H1 (cell line): ENCODE measurements at regions not wholly inside any gene's neighbourhood (a gene's known extent, or its start where the extent isn't known, plus 50 kb on each side); places are given as distances from the start of the nearest gene placed in this dataset.

ENCODE experiments used
- CTCF ChIA-PET: fragments of 300-600 bp; sonication (Branson Sonifier 250); formaldehyde crosslinking; loops from one replicate; lab custom pipeline; 2021; ENCODE audit not compliant: partially characterized antibody; lab: Charles Lee
- POLR2A ChIA-PET: fragments of 300-600 bp; sonication (Branson Sonifier 250); formaldehyde crosslinking; loops from one replicate; lab custom pipeline; 2021; ENCODE audit warnings: inconsistent platforms; ENCODE audit not compliant: partially characterized antibody; lab: Charles Lee
- DNase-seq, 2 experiments: peaks; one replicate each; pipeline versions ENCODE4 v3.0.0 to v3.0.0-alpha.2; 2010 to 2022; ENCODE audit warnings: low spot score in 2 of 2, low read depth in 1 of 2, mixed read lengths in 1 of 2
- FAIRE-seq: peaks from 2 replicates; lab custom pipeline; 2011; peaks lifted over from hg19 to GRCh38; lab: Jason Lieb, UNC
- H2AFZ ChIP-seq: 2 replicates; pipeline ENCODE4 v1.8.1; 2012; ENCODE audit warnings: low read length, inconsistent platforms
- H2AK5ac ChIP-seq: 2 replicates; pipeline ENCODE4 v1.6.1; 2013; ENCODE audit warnings: low read depth, low read length
- H2BK120ac ChIP-seq: replicated peaks from 2 replicates; pipeline ENCODE3; 2013; ENCODE audit warnings: low read depth, low read length, inconsistent platforms
- H2BK12ac ChIP-seq: 2 replicates; pipeline ENCODE4 v1.6.1; 2013; ENCODE audit warnings: low read depth, low read length
- H2BK15ac ChIP-seq: 2 replicates; pipeline ENCODE4 v1.6.1; 2013; ENCODE audit warnings: low read length
- H2BK20ac ChIP-seq: 2 replicates; pipeline ENCODE4 v1.6.1; 2013; ENCODE audit warnings: low read length
- H2BK5ac ChIP-seq: 2 replicates; pipeline ENCODE4 v1.6.1; 2013; ENCODE audit warnings: low read depth, low read length
- H3K14ac ChIP-seq: 2 replicates; pipeline ENCODE4 v1.6.1; 2013; ENCODE audit warnings: inconsistent platforms; ENCODE audit not compliant: insufficient read length
- H3K18ac ChIP-seq: 2 replicates; pipeline ENCODE4 v1.6.1; 2013; ENCODE audit warnings: low read length; ENCODE audit errors: extremely low read depth
- H3K23ac ChIP-seq: 2 replicates; pipeline ENCODE4 v1.6.1; 2013; ENCODE audit warnings: inconsistent platforms; ENCODE audit not compliant: insufficient read length
- H3K23me2 ChIP-seq: 2 replicates; pipeline ENCODE4 v1.6.1; 2013; ENCODE audit warnings: low read depth, low read length
- H3K27ac ChIP-seq: 2 replicates; pipeline ENCODE4 v1.6.1; 2011; ENCODE audit warnings: low read depth, low read length, inconsistent platforms
- H3K27me3 ChIP-seq, 4 experiments: replicated peaks in 1 of 4; 1 replicate in 1 of 4; 2 replicates in 3 of 4; pipeline versions ENCODE4 v1.6.1 to v1.8.1; 2011 to 2013; ENCODE audit warnings: low read length in 3 of 4, mild to moderate bottlenecking in 3 of 4, inconsistent platforms in 2 of 4, mixed read lengths in 2 of 4, moderate library complexity in 1 of 4; ENCODE audit not compliant: control insufficient read depth in 3 of 4, insufficient read depth in 3 of 4; ENCODE audit errors: extremely low read depth in 1 of 4
- H3K36me3 ChIP-seq, 4 experiments: 2 replicates each; pipeline versions ENCODE4 v1.6.1 to v1.8.1; 2011 to 2013; ENCODE audit warnings: mild to moderate bottlenecking in 4 of 4, low read length in 3 of 4, moderate library complexity in 2 of 4, control low read depth in 1 of 4, inconsistent platforms in 1 of 4; ENCODE audit not compliant: insufficient read depth in 4 of 4, control insufficient read depth in 2 of 4
- H3K4ac ChIP-seq: replicated peaks from 2 replicates; pipeline ENCODE3; 2013; ENCODE audit warnings: low read length, low read depth, mixed read lengths, inconsistent platforms; ENCODE audit not compliant: insufficient read length
- H3K4me1 ChIP-seq, 4 experiments: replicated peaks in 1 of 4; 1 replicate in 1 of 4; 2 replicates in 3 of 4; pipeline versions ENCODE4 v1.6.1 to v1.8.1; 2011 to 2013; ENCODE audit warnings: low read length in 3 of 4, inconsistent platforms in 2 of 4, mixed read lengths in 1 of 4; ENCODE audit not compliant: insufficient read depth in 4 of 4, control insufficient read depth in 3 of 4
- H3K4me2 ChIP-seq, 2 experiments: 2 replicates each; pipeline versions ENCODE4 v1.6.1 to v1.8.1; 2011 to 2013; ENCODE audit warnings: low read depth in 2 of 2, low read length in 2 of 2, control low read depth in 1 of 2, inconsistent platforms in 1 of 2, mild to moderate bottlenecking in 1 of 2; ENCODE audit not compliant: insufficient read depth in 1 of 2
- H3K4me3 ChIP-seq, 4 experiments: fragments of 200-600, 300-600 bp in 1 of 4; sonication (generic), shearing (Covaris generic), sonication (Bioruptor Twin) in 1 of 4; 2 replicates each; pipeline versions ENCODE4 v1.5.1 to v1.8.1; 2011 to 2016; ENCODE audit warnings: low read length in 4 of 4, low read depth in 3 of 4, control low read depth in 2 of 4, inconsistent platforms in 2 of 4, mild to moderate bottlenecking in 2 of 4, mixed read lengths in 1 of 4, moderate library complexity in 1 of 4; ENCODE audit not compliant: insufficient read depth in 2 of 4; ENCODE audit errors: extremely low read depth in 1 of 4
- H3K56ac ChIP-seq: replicated peaks from 2 replicates; pipeline ENCODE3; 2013; ENCODE audit warnings: low read depth, mild to moderate bottlenecking, mixed read lengths, low read length, inconsistent platforms; ENCODE audit not compliant: insufficient read length
- H3K79me1 ChIP-seq: 2 replicates; pipeline ENCODE4 v1.6.1; 2013; ENCODE audit warnings: low read depth, low read length, control low read depth
- H3K79me2 ChIP-seq, 2 experiments: 2 replicates each; pipeline versions ENCODE4 v1.6.1 to v1.8.1; 2012 to 2013; ENCODE audit warnings: low read length in 2 of 2, mild to moderate bottlenecking in 2 of 2, inconsistent platforms in 1 of 2; ENCODE audit not compliant: insufficient read depth in 2 of 2, control insufficient read depth in 1 of 2
- H3K9ac ChIP-seq, 4 experiments: replicated peaks in 1 of 4; 1 replicate in 1 of 4; 2 replicates in 3 of 4; pipeline versions ENCODE4 v1.6.1 to v1.8.1; 2011 to 2013; ENCODE audit warnings: low read depth in 3 of 4, low read length in 3 of 4, control low read depth in 2 of 4, mild to moderate bottlenecking in 2 of 4, moderate library complexity in 2 of 4, inconsistent platforms in 1 of 4; ENCODE audit errors: extremely low read depth in 1 of 4
- H3K9me3 ChIP-seq, 2 experiments: 2 replicates each; pipeline versions ENCODE4 v1.6.1 to v1.8.1; 2012 to 2013; ENCODE audit warnings: mild to moderate bottlenecking in 2 of 2, moderate library complexity in 2 of 2, control low read depth in 1 of 2, inconsistent platforms in 1 of 2, low read depth in 1 of 2, low read length in 1 of 2, mixed read lengths in 1 of 2; ENCODE audit not compliant: insufficient read depth in 2 of 2
- H4K20me1 ChIP-seq, 2 experiments: replicated peaks in 1 of 2; 2 replicates each; pipeline versions ENCODE3 to v1.8.1; 2011 to 2013; ENCODE audit warnings: inconsistent platforms in 2 of 2, low read length in 2 of 2, mild to moderate bottlenecking in 1 of 2; ENCODE audit not compliant: insufficient read depth in 2 of 2, control insufficient read depth in 1 of 2
- H4K5ac ChIP-seq: 2 replicates; pipeline ENCODE4 v1.6.1; 2013; ENCODE audit warnings: low read length, low read depth, mixed read lengths, inconsistent platforms; ENCODE audit not compliant: insufficient read length
- H4K8ac ChIP-seq: 2 replicates; pipeline ENCODE4 v1.8.0; 2013; ENCODE audit warnings: mild to moderate bottlenecking, moderate library complexity, low read length, inconsistent platforms; ENCODE audit not compliant: insufficient read depth; ENCODE audit errors: extremely low read depth
- H4K91ac ChIP-seq: replicated peaks from 2 replicates; pipeline ENCODE3; 2013; ENCODE audit warnings: low read length, mixed read lengths, inconsistent platforms; ENCODE audit not compliant: insufficient read length
- CHD2 ChIP-seq: IDR thresholded peaks from 2 replicates; pipeline ENCODE4 v1.6.1; 2012; ENCODE audit warnings: low read length, improper control_type of control experiment
- CTBP2 ChIP-seq: IDR thresholded peaks from 2 replicates; pipeline ENCODE4 v1.7.0; 2011; ENCODE audit warnings: borderline replicate concordance, mild to moderate bottlenecking, moderate library complexity, mixed read lengths, low read length; ENCODE audit not compliant: insufficient read depth, insufficient read length
- EGR1 ChIP-seq: IDR thresholded peaks from 2 replicates; pipeline ENCODE4 v1.6.1; 2011; ENCODE audit warnings: low read depth, low read length, borderline replicate concordance
- JUND ChIP-seq: IDR thresholded peaks from 2 replicates; pipeline ENCODE4 v1.6.1; 2011; ENCODE audit warnings: mild to moderate bottlenecking, improper control_type of control experiment, low read length
- KDM5A ChIP-seq: fragments of 200-600 bp; IDR thresholded peaks from 2 replicates; pipeline ENCODE4 v1.7.1; 2012; ENCODE audit warnings: mild to moderate bottlenecking, low read length, inconsistent platforms, mixed read lengths
- RXRA ChIP-seq: IDR thresholded peaks from 2 replicates; pipeline ENCODE4 v1.6.1; 2011; ENCODE audit warnings: low read depth, mild to moderate bottlenecking, low read length, moderate library complexity; ENCODE audit not compliant: insufficient read depth
- TAF1 ChIP-seq: IDR thresholded peaks from 2 replicates; pipeline ENCODE4 v1.6.1; 2011; ENCODE audit warnings: mild to moderate bottlenecking, low read depth, low read length
- ZNF274 ChIP-seq: IDR thresholded peaks from 2 replicates; pipeline ENCODE4 v1.7.0; 2012; ENCODE audit warnings: low read length, borderline replicate concordance; ENCODE audit errors: extremely low read depth

DNA sequence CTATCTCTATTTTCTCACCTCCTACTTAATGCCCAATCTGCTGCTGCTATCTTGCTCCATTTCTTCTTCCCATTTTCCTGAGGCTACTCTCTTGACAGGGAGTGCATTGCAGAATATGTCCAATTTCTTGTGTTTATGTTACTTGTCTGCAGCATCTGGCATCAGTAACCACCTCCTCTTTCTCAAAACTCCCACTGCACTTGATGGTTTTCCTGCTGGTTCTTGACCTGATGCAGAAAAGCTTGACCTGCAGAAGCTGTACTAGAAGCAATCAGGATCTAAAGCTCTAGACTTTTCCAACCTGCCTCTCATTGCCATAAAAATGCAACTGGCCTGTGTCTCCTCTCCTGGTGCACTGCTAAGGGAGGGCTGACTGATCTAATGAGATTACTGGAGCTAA lies 287.8 kb downstream of the ZEB1 start:
- no peaks in the 10 kb centered on the region for H3K79me1 ChIP-seq
- H3K27ac ChIP-seq, result no peak overlapping the region
- POLR2A ChIA-PET, result no interaction called here
- no peak overlapping the region for H4K91ac ChIP-seq
- H3K27me3 ChIP-seq, result no peaks in the 10 kb centered on the region
- peaks cover 7% of the 10 kb centered on the region; the same call in 1 of the 2 replicates for H3K23me2 ChIP-seq
- H2BK20ac ChIP-seq, result no peak overlapping the region
- no peak for FAIRE-seq
- no peak overlapping the region for H3K18ac ChIP-seq
- H3K23ac ChIP-seq, result no peak overlapping the region
- H2BK12ac ChIP-seq, result no peak overlapping the region
- H3K56ac ChIP-seq, result no peak overlapping the region
- TF ChIP-seq ZNF274, result no peak
- TF ChIP-seq CHD2, result no peak
- no peak for TF ChIP-seq TAF1
- TF ChIP-seq KDM5A, result no peak
- TF ChIP-seq RXRA, result no peak
- TF ChIP-seq JUND, result no peak
- no peak for TF ChIP-seq CTBP2
- TF ChIP-seq EGR1, result no peak
- H3K14ac ChIP-seq, result no peak overlapping the region
- H4K5ac ChIP-seq, result no peak overlapping the region
- H3K4me3 ChIP-seq, result no peak overlapping the region
- no peak for DNase-seq
- no peaks in the 10 kb centered on the region for H3K9me3 ChIP-seq
- H2AK5ac ChIP-seq, result no peak overlapping the region
- no peaks in the 10 kb centered on the region for H3K36me3 ChIP-seq
- H2BK15ac ChIP-seq, result no peak overlapping the region
- no peak overlapping the region for H2BK120ac ChIP-seq
- H2AFZ ChIP-seq, result no peak overlapping the region
- no peaks in the 10 kb centered on the region for H3K79me2 ChIP-seq
- no peak overlapping the region for H2BK5ac ChIP-seq
- no peak overlapping the region for H3K4me2 ChIP-seq
- no peak overlapping the region for H3K9ac ChIP-seq
- H3K4me1 ChIP-seq, result peaks cover 2 to 9% (median 5%) of the 10 kb centered on the region in 4 experiments
- CTCF ChIA-PET, result interaction anchor here (7.8 kb wide), 1 partner anchor 14 kb away, joined by 39 read pairs; no protein-coding TSS in a partner anchor
- no peaks in the 10 kb centered on the region for H4K20me1 ChIP-seq
- H4K8ac ChIP-seq, result no peak overlapping the region
- no peak overlapping the region for H3K4ac ChIP-seq
